Right lobe of liver (tissue), 4 donors: ENCODE measurements at regions not wholly inside any gene's neighbourhood (a gene's known extent, or its start where the extent isn't known, plus 50 kb on each side); places are given as distances from the start of the nearest gene placed in this dataset.

Experiments used
- POLR2A ChIP-seq: fragments of 450-650 bp; IDR thresholded peaks from one replicate; pipeline ENCODE4 v1.6.1; 2017; ENCODE audit warnings: antibody characterized with exemption, mild to moderate bottlenecking
- TF ChIP-seq, protein P1 (sequence below), 4 donors: fragments of 200-600 bp in 3 of 4; fragments of 450-650 bp in 1 of 4; IDR thresholded peaks; one replicate each; pipeline versions ENCODE4 v1.5.1 to v1.8.0; 2016 to 2022; ENCODE audit warnings: antibody characterized with exemption in 4 of 4, mild to moderate bottlenecking in 2 of 4
- donor health status: DM: no; HTN: no; CAD: no.
- donor health status: DM: no; HTN: no; CAD: no.
- donor health status: DM: no; HTN: yes; CAD: no.

- TF ChIP-seq, protein P1, sequence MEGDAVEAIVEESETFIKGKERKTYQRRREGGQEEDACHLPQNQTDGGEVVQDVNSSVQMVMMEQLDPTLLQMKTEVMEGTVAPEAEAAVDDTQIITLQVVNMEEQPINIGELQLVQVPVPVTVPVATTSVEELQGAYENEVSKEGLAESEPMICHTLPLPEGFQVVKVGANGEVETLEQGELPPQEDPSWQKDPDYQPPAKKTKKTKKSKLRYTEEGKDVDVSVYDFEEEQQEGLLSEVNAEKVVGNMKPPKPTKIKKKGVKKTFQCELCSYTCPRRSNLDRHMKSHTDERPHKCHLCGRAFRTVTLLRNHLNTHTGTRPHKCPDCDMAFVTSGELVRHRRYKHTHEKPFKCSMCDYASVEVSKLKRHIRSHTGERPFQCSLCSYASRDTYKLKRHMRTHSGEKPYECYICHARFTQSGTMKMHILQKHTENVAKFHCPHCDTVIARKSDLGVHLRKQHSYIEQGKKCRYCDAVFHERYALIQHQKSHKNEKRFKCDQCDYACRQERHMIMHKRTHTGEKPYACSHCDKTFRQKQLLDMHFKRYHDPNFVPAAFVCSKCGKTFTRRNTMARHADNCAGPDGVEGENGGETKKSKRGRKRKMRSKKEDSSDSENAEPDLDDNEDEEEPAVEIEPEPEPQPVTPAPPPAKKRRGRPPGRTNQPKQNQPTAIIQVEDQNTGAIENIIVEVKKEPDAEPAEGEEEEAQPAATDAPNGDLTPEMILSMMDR (IDR thresholded peaks at IDR 0.05): no peak
- no peak for TF ChIP-seq POLR2A
Measured at GRCh38 chr1:214178102-214178501, 102.9 kb upstream of the SMYD2 start.
